Fibroblast of lung (primary cell): ENCODE measurements at regions not wholly inside any gene's neighbourhood (a gene's known extent, or its start where the extent isn't known, plus 50 kb on each side); places are given as distances from the start of the nearest gene placed in this dataset.

ENCODE experiments used
- DNase-seq, 2 donors: peaks; one replicate each; pipeline versions ENCODE4 v3.0.0 to v3.0.0-alpha.2; 2010; ENCODE audit warnings: low read depth in 2 of 2
- H2AFZ ChIP-seq: 2 replicates; pipeline ENCODE4 v1.5.1; 2012; ENCODE audit warnings: low read length, control low read depth, inconsistent platforms
- H3K27ac ChIP-seq: 2 replicates; pipeline ENCODE4 v1.5.1; 2011; ENCODE audit warnings: low read length, control low read depth; ENCODE audit not compliant: insufficient read depth
- H3K27me3 ChIP-seq: 2 replicates; pipeline ENCODE4 v1.5.1; 2011; ENCODE audit warnings: mild to moderate bottlenecking, low read length; ENCODE audit not compliant: control insufficient read depth, insufficient read depth
- H3K36me3 ChIP-seq: 2 replicates; pipeline ENCODE4 v1.5.1; 2011; ENCODE audit warnings: low read length; ENCODE audit not compliant: control insufficient read depth, insufficient read depth
- H3K4me1 ChIP-seq: 2 replicates; pipeline ENCODE4 v1.5.1; 2011; ENCODE audit warnings: low read length; ENCODE audit not compliant: control insufficient read depth, insufficient read depth; ENCODE audit errors: extremely low read depth
- H3K4me2 ChIP-seq: 2 replicates; pipeline ENCODE4 v1.5.1; 2011; ENCODE audit warnings: low read length, control low read depth; ENCODE audit not compliant: insufficient read depth; ENCODE audit errors: extremely low read depth
- H3K4me3 ChIP-seq, 4 experiments: fragments of 200-600 bp in 1 of 4; sonication (generic) in 1 of 4; replicated peaks in 1 of 4; 2 replicates each; pipeline ENCODE4 v1.5.1; 2011 to 2016; ENCODE audit warnings: low read length in 4 of 4, low read depth in 3 of 4, mild to moderate bottlenecking in 3 of 4, control low read depth in 2 of 4, inconsistent platforms in 1 of 4, mixed read lengths in 1 of 4; ENCODE audit not compliant: insufficient read depth in 1 of 4; ENCODE audit errors: control extremely low read depth in 1 of 4
- H3K79me2 ChIP-seq: 2 replicates; pipeline ENCODE4 v1.5.1; 2012; ENCODE audit warnings: mild to moderate bottlenecking, low read length, inconsistent platforms; ENCODE audit not compliant: control insufficient read depth, insufficient read depth
- H3K9ac ChIP-seq: 2 replicates; pipeline ENCODE4 v1.5.1; 2011; ENCODE audit warnings: mild to moderate bottlenecking, low read length, control low read depth; ENCODE audit not compliant: insufficient read depth
- H3K9me3 ChIP-seq: 2 replicates; pipeline ENCODE4 v1.5.1; 2012; ENCODE audit warnings: low read depth, low read length; ENCODE audit not compliant: control insufficient read depth, insufficient read depth
- H4K20me1 ChIP-seq: 2 replicates; pipeline ENCODE4 v1.5.1; 2011; ENCODE audit warnings: low read length; ENCODE audit not compliant: control insufficient read depth, insufficient read depth; ENCODE audit errors: extremely low read depth
- EZH2 ChIP-seq: IDR thresholded peaks from 2 replicates; pipeline ENCODE4 v1.5.1; 2012; ENCODE audit warnings: low read length, control low read depth, mild to moderate bottlenecking; ENCODE audit errors: missing control alignments
- TF ChIP-seq, protein P1 (sequence below), 2 donors: IDR thresholded peaks in 1 of 2; conservative IDR thresholded peaks in 1 of 2; 1 replicate in 1 of 2; 2 replicates in 1 of 2; pipeline ENCODE4 v1.5.1; 2011 to 2012; ENCODE audit warnings: low read length in 2 of 2, control low read depth in 1 of 2, inconsistent platforms in 1 of 2, low read depth in 1 of 2, mild to moderate bottlenecking in 1 of 2

DNA sequence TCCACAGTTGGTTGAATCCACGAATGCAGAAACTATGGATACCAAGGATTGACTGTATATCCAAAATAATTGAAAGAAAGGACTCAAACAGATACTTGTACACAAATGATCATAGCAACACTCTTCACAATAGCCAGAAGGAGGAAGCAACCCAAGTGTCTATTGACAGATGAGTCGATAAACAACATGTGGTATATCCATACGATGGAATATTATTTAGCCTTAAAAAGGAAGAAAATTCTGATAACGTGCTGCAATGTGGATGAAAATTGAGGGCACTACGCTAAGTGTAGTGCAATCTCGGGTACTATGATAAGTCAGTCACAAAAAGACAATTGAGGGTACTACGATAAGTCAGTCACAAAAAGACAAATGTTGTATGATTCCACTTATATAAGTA, 83.6 kb upstream of the CPEB4 start:
- Histone ChIP-seq H3K9me3 (no peaks in the 10 kb centered on the region), H4K20me1 (no peaks in the 10 kb centered on the region), H3K4me3 (no peak overlapping the region), H3K4me2 (no peak overlapping the region), H2AFZ (no peak overlapping the region), H3K9ac (no peak overlapping the region), H3K4me1 (no peaks in the 10 kb centered on the region), H3K79me2 (no peaks in the 10 kb centered on the region), H3K36me3 (no peaks in the 10 kb centered on the region), H3K27me3 (no peaks in the 10 kb centered on the region), H3K27ac (no peak overlapping the region)
- DNase-seq = no peak
- TF ChIP-seq EZH2 = no peak
- TF ChIP-seq, protein P1, sequence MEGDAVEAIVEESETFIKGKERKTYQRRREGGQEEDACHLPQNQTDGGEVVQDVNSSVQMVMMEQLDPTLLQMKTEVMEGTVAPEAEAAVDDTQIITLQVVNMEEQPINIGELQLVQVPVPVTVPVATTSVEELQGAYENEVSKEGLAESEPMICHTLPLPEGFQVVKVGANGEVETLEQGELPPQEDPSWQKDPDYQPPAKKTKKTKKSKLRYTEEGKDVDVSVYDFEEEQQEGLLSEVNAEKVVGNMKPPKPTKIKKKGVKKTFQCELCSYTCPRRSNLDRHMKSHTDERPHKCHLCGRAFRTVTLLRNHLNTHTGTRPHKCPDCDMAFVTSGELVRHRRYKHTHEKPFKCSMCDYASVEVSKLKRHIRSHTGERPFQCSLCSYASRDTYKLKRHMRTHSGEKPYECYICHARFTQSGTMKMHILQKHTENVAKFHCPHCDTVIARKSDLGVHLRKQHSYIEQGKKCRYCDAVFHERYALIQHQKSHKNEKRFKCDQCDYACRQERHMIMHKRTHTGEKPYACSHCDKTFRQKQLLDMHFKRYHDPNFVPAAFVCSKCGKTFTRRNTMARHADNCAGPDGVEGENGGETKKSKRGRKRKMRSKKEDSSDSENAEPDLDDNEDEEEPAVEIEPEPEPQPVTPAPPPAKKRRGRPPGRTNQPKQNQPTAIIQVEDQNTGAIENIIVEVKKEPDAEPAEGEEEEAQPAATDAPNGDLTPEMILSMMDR (conservative IDR thresholded peaks at IDR 0.05 in 1 of 2, IDR thresholded peaks at IDR 0.05 in 1 of 2; ENCODE audit: low read depth in 1 of 2, low read length in 2 of 2) = no peak

DNA sequence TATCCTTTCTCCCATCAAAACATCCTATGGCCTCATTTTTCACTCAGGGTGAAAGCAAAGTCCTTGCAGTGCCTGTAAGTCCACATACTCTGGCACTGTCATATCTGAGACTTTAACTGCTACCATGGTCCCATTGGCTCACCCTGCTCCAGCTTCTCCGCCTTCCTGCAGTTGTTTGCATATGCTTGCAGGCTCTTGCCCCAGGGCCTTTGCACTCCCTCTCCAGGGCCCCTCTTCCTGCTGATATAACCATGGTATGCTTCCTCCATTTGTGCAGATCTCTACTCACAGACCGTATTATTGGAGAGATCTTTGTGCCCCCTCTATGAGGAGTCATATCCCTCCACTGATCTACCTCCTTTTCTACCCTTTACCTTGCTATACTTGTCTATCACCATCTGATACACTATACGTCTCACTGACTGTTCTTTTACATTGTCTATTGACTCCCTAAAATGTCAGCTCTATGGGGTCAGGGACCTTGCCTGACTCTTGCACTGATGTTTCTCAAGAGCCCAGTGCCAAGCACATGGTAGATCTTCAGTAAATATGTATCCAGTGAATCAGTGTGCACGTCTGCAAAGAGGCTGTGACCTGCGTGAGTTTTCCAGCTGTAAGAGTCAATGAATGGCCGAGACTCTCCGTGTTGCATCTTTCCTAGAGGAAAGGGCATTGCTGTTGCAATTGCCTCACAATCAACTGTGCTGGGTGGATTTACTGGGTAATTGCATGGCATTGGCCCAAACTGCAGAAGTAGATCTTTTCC, 81.7 kb upstream of the CPEB4 start:
- no peak overlapping the region for H2AFZ ChIP-seq
- H3K27me3 ChIP-seq = no peaks in the 10 kb centered on the region
- no peak for TF ChIP-seq EZH2
- TF ChIP-seq, protein P1 (conservative IDR thresholded peaks at IDR 0.05 in 1 of 2, IDR thresholded peaks at IDR 0.05 in 1 of 2; ENCODE audit: low read depth in 1 of 2, low read length in 2 of 2) = no peak
- H3K9me3 ChIP-seq = no peaks in the 10 kb centered on the region
- no peak overlapping the region for H3K4me2 ChIP-seq
- no peak overlapping the region for H3K27ac ChIP-seq
- no peak for DNase-seq
- no peak overlapping the region for H3K9ac ChIP-seq
- H4K20me1 ChIP-seq = no peaks in the 10 kb centered on the region
- no peaks in the 10 kb centered on the region for H3K4me1 ChIP-seq
- H3K79me2 ChIP-seq = no peaks in the 10 kb centered on the region
- H3K4me3 ChIP-seq = no peak overlapping the region
- H3K36me3 ChIP-seq = no peaks in the 10 kb centered on the region

DNA sequence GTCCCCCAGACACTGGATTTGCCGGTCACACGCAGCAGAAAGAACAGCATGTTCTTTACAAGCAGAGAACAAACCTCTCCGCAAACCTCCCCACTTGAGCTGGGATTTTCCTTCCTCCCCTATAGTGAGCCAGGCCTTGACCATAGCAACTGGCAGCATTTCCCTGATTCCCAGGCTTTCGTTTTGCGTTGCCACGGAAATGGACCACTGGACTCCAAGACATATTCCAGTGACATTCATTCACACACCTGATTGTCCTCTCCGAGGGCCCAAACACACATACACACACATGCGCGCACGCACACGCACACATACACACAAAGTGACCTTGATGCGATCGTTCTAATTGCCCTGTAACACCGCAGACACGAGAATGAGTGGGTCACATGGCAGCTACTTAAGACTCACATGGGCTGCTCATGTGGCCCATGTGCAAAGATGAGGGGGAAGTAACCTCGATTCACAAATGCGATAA, 80.9 kb upstream of the CPEB4 start:
- no peak overlapping the region for H3K4me2 ChIP-seq
- H3K27me3 ChIP-seq = no peaks in the 10 kb centered on the region
- H3K9ac ChIP-seq = no peak overlapping the region
- H3K4me3 ChIP-seq = no peak overlapping the region
- DNase-seq = no peak
- TF ChIP-seq, protein P1 (conservative IDR thresholded peaks at IDR 0.05 in 1 of 2, IDR thresholded peaks at IDR 0.05 in 1 of 2; ENCODE audit: low read depth in 1 of 2, low read length in 2 of 2) = no peak
- TF ChIP-seq EZH2 = no peak
- H3K27ac ChIP-seq = no peak overlapping the region
- no peaks in the 10 kb centered on the region for H3K9me3 ChIP-seq
- no peaks in the 10 kb centered on the region for H3K79me2 ChIP-seq
- no peaks in the 10 kb centered on the region for H3K36me3 ChIP-seq
- H3K4me1 ChIP-seq = no peaks in the 10 kb centered on the region
- H2AFZ ChIP-seq = no peak overlapping the region
- H4K20me1 ChIP-seq = no peaks in the 10 kb centered on the region
